ENCODE measurements at regions not wholly inside any gene's neighbourhood (a gene's known extent, or its start where the extent isn't known, plus 50 kb on each side); places are given as distances from the start of the nearest gene placed in this dataset.
A peak's percentile ranks its signal among the peaks of the same experiment; 100 is the strongest.

- Histone ChIP-seq H3K4me1 (peaks cover 0 to 4% (median 0%) of the 10 kb centered on the region in 4 donors), H3K9me3 (peaks cover 5 to 16% (median 12%) of the 10 kb centered on the region in 4 donors), H3K27me3 (peaks cover 0 to 35% (median 5%) of the 10 kb centered on the region in 3 donors), H3K36me3 (no peaks in the 10 kb centered on the region), H3K4me3 (no peak overlapping the region), H3K27ac (no peak overlapping the region)
- WGBS, 5 donors = 80 to 91% (median 83%) methylated on average over 6 of the region's 6 CpGs
- no peak for DNase-seq
- intact Hi-C loops (cut with DNase I; ENCODE audit: low total_unique reads) = no loop called here
- TF ChIP-seq CTCF (IDR thresholded peaks at IDR 0.05) (no peak), EP300 (IDR thresholded peaks at IDR 0.05) (no peak), POLR2AphosphoS5 (IDR thresholded peaks at IDR 0.05) (no peak), POLR2A (IDR thresholded peaks at IDR 0.05) (no peak)
These were observed 1344.3 kb downstream of the TBC1D22A start for GRCh38 chr22:48106715-48107259.

GRCh38 chr22:48106215-48106614 is 1343.8 kb downstream of the TBC1D22A start:
- Histone ChIP-seq H3K36me3 (no peaks in the 10 kb centered on the region), H3K9me3 (peaks cover 5 to 16% (median 12%) of the 10 kb centered on the region in 4 donors), H3K27ac (no peak overlapping the region), H3K27me3 (peaks cover 0 to 40% (median 5%) of the 10 kb centered on the region in 3 donors), H3K4me1 (peaks cover 0 to 4% (median 0%) of the 10 kb centered on the region in 4 donors), H3K4me3 (no peak overlapping the region)
- WGBS, 5 donors = 62 to 84% (median 74%) methylated on average over 11 of the region's 11 CpGs
- DNase-seq = no peak
- TF ChIP-seq CTCF (IDR thresholded peaks at IDR 0.05) = no peak
- no peak for TF ChIP-seq POLR2A (IDR thresholded peaks at IDR 0.05)
- TF ChIP-seq EP300 (IDR thresholded peaks at IDR 0.05) = no peak
- TF ChIP-seq POLR2AphosphoS5 (IDR thresholded peaks at IDR 0.05) = no peak
- intact Hi-C loops (cut with DNase I; ENCODE audit: low total_unique reads) = no loop called here

- WGBS, 5 donors = 60 to 70% (median 66%) methylated on average over 9 of the region's 9 CpGs
- Histone ChIP-seq H3K27ac (no peak overlapping the region), H3K27me3 (peaks cover 0 to 49% (median 5%) of the 10 kb centered on the region in 3 donors), H3K4me3 (no peak overlapping the region), H3K9me3 (peaks cover 5 to 16% (median 12%) of the 10 kb centered on the region in 4 donors), H3K36me3 (no peaks in the 10 kb centered on the region), H3K4me1 (peaks cover 0 to 4% (median 0%) of the 10 kb centered on the region in 4 donors)
- TF ChIP-seq EP300 (IDR thresholded peaks at IDR 0.05) = no peak
- TF ChIP-seq CTCF (IDR thresholded peaks at IDR 0.05) = no peak
- no peak for TF ChIP-seq POLR2AphosphoS5 (IDR thresholded peaks at IDR 0.05)
- TF ChIP-seq POLR2A (IDR thresholded peaks at IDR 0.05) = no peak
- DNase-seq = no peak
- intact Hi-C loops (cut with DNase I; ENCODE audit: low total_unique reads) = no loop called here
These were observed 1342.8 kb downstream of the TBC1D22A start for GRCh38 chr22:48105259-48105658.

GRCh38 chr22:48104766-48105165 is 1342.3 kb downstream of the TBC1D22A start:
- Histone ChIP-seq H3K27me3 (peaks cover 0 to 50% (median 5%) of the 10 kb centered on the region in 3 donors), H3K36me3 (no peaks in the 10 kb centered on the region), H3K4me1 (peaks cover 0 to 4% (median 0%) of the 10 kb centered on the region in 4 donors), H3K4me3 (no peak overlapping the region), H3K9me3 (peaks cover 5 to 16% (median 12%) of the 10 kb centered on the region in 4 donors), H3K27ac (no peak overlapping the region)
- 77 to 84% (median 79%) methylated on average over 15 of the region's 15 CpGs for WGBS, 5 donors
- peak in 1 of 2 donors; percentile 9 for DNase-seq
- no peak for TF ChIP-seq EP300 (IDR thresholded peaks at IDR 0.05)
- no peak for TF ChIP-seq CTCF (IDR thresholded peaks at IDR 0.05)
- no peak for TF ChIP-seq POLR2AphosphoS5 (IDR thresholded peaks at IDR 0.05)
- TF ChIP-seq POLR2A (IDR thresholded peaks at IDR 0.05) = no peak
- intact Hi-C loops (cut with DNase I; ENCODE audit: low total_unique reads) = no loop called here
